ENCODE measurements at regions not wholly inside any gene's neighbourhood (a gene's known extent, or its start where the extent isn't known, plus 50 kb on each side); places are given as distances from the start of the nearest gene placed in this dataset.
"Not testable (repeated sequence)": the region's sequence is repeated elsewhere in the genome, so short reads cannot be mapped to it uniquely, and the experiment has no call there.

DNA sequence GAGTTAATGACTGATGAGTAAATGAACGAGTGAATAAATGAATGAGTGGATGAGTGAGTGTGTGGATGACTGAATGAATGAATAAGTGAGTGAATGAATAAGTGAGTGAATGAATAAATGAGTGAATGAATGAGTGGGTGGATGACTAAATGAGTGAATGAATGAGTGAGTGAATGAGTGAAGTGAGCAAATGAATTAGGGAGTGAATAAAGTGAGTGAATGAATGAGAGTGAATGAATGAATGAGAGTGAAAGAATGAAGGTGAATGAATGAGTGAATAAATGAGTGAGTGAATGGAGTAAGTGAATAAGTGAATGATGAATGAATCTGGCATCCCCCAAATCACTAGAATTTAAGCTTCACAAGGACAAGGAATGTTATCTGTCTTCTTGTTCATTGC lies 1253.0 kb downstream of the TYW1 start:
- intact Hi-C loops (cut with DNase I) = no loop called here
- Histone ChIP-seq H3K4me1 (peaks cover 0 to 12% (median 2%) of the 10 kb centered on the region in 4 donors), H3K4me3 (no peak overlapping the region), H3K36me3 (no peaks in the 10 kb centered on the region), H3K9me3 (no peaks in the 10 kb centered on the region), H3K27me3 (no peaks in the 10 kb centered on the region), H3K27ac (replicated peaks in 1 of 4) (no peak overlapping the region)
- TF ChIP-seq POLR2A (IDR thresholded peaks at IDR 0.05; ENCODE audit: low read depth) (no peak), EP300 (IDR thresholded peaks at IDR 0.05) (no peak), POLR2AphosphoS5 (IDR thresholded peaks at IDR 0.05) (no peak)
- TF ChIP-seq, protein P1, sequence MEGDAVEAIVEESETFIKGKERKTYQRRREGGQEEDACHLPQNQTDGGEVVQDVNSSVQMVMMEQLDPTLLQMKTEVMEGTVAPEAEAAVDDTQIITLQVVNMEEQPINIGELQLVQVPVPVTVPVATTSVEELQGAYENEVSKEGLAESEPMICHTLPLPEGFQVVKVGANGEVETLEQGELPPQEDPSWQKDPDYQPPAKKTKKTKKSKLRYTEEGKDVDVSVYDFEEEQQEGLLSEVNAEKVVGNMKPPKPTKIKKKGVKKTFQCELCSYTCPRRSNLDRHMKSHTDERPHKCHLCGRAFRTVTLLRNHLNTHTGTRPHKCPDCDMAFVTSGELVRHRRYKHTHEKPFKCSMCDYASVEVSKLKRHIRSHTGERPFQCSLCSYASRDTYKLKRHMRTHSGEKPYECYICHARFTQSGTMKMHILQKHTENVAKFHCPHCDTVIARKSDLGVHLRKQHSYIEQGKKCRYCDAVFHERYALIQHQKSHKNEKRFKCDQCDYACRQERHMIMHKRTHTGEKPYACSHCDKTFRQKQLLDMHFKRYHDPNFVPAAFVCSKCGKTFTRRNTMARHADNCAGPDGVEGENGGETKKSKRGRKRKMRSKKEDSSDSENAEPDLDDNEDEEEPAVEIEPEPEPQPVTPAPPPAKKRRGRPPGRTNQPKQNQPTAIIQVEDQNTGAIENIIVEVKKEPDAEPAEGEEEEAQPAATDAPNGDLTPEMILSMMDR (IDR thresholded peaks at IDR 0.05) = no peak
- no peak for DNase-seq (ENCODE audit: extremely low spot score)
- 89% methylated on average over 1 of the region's 1 CpG for WGBS

DNA sequence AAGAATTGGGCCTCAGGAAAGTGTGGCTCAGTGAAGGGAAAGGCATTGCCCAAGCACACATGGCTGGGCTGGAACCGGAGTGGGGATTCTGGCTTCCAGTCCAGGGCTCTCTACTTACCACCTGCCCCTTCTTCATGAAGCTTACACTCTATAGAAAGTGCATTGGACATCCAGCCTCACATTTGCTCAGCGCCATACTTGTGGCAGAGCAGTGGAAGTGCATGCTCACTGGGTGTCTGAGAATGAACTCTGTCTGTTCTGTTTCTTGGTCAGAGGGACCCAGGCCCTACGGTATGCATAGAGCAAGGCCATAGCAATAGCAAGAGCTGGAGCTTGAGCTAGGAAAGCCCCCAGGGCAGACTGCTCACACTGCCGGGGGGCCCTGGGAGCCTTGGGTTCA lies 1253.5 kb downstream of the TYW1 start:
- DNase-seq (ENCODE audit: extremely low spot score) = no peak
- Histone ChIP-seq H3K4me3 (no peak overlapping the region), H3K4me1 (peaks cover 0 to 11% (median 2%) of the 10 kb centered on the region in 4 donors), H3K27ac (replicated peaks in 1 of 4) (no peak overlapping the region), H3K27me3 (no peaks in the 10 kb centered on the region), H3K36me3 (no peaks in the 10 kb centered on the region), H3K9me3 (no peaks in the 10 kb centered on the region)
- TF ChIP-seq EP300 (IDR thresholded peaks at IDR 0.05) (no peak), POLR2A (IDR thresholded peaks at IDR 0.05; ENCODE audit: low read depth) (no peak), POLR2AphosphoS5 (IDR thresholded peaks at IDR 0.05) (no peak)
- TF ChIP-seq, protein P1 (IDR thresholded peaks at IDR 0.05) = no peak
- 86% methylated on average over 2 of the region's 4 CpGs for WGBS
- intact Hi-C loops (cut with DNase I) = no loop called here

DNA sequence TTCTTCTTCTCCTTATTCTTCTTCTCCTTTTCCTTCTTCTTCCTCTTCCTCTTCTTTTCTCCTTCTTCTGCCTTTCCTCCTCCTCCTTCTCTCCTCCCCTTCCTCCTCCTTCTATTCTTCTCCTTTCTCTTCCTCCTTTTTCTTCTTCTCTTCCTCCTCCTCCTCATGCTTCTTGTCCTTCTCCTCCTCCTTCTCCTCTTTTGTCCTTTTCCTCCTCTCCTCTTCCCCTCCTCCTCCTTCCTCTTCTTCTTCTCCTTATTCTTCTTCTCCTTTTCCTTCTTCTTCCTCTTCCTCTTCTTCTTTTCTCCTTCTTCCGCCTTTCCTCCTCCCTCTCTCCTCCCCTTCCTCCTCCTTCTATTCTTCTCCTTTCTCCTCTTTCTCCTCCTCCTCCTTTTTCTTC lies 1258.2 kb downstream of the TYW1 start:
- H3K4me3 ChIP-seq; H3K4me1 ChIP-seq; intact Hi-C loops (cut with DNase I); DNase-seq (ENCODE audit: extremely low spot score); H3K27me3 ChIP-seq; H3K9me3 ChIP-seq; H3K36me3 ChIP-seq; H3K27ac ChIP-seq (replicated peaks in 1 of 4): not testable (repeated sequence)
- 90% methylated on average over 1 of the region's 1 CpG for WGBS

DNA sequence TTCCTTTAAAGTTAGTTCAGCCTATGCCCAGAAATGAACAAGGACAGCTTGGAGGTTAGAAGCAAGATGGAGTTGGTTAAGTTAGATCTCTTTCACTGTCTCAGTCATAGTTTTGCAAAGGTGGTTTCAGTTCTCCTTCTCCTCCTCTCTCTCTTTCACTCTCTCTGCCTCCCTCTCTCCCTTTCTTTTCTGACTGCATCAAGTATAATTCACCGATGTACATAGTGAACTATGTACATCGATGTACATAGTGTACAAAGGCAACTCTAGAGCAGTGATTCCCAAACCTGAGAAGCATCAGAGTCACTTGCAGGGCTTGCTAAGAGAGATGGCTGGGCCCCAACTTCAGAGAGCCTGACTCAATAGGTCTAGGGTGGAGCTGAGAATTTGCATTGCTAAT lies 1259.7 kb downstream of the TYW1 start:
- Histone ChIP-seq H3K27ac (replicated peaks in 1 of 4) (no peak overlapping the region), H3K4me1 (no peaks in the 10 kb centered on the region), H3K9me3 (no peaks in the 10 kb centered on the region), H3K36me3 (no peaks in the 10 kb centered on the region), H3K4me3 (no peak overlapping the region), H3K27me3 (no peaks in the 10 kb centered on the region)
- 84% methylated on average over 2 of the region's 2 CpGs for WGBS
- TF ChIP-seq, protein P1 (IDR thresholded peaks at IDR 0.05) = no peak
- no peak for TF ChIP-seq POLR2A (IDR thresholded peaks at IDR 0.05; ENCODE audit: low read depth)
- TF ChIP-seq EP300 (IDR thresholded peaks at IDR 0.05) = no peak
- TF ChIP-seq POLR2AphosphoS5 (IDR thresholded peaks at IDR 0.05) = no peak
- DNase-seq (ENCODE audit: extremely low spot score) = no peak
- intact Hi-C loops (cut with DNase I) = no loop called here

DNA sequence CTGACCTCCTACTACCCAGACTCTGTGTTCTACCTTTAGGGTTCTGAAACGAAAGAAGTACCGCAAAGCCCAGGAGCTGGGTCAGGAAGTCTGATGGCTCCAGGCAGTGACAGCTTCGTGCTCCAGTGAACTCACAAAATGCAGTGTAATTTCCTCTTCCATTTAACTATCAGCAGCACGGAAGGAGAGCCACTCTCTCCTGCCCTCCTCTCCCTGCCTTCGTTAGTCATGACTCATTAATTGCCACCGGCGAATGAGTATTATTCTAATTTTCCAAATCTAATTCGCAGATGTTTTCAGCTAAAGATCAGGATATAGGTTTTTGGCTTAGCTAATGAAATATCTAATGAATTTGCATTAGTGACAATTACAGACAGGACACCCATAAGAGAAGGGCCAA lies 1262.0 kb downstream of the TYW1 start:
- TF ChIP-seq EP300 (IDR thresholded peaks at IDR 0.05) = no peak
- TF ChIP-seq POLR2AphosphoS5 (IDR thresholded peaks at IDR 0.05) = no peak
- TF ChIP-seq POLR2A (IDR thresholded peaks at IDR 0.05; ENCODE audit: low read depth) = no peak
- TF ChIP-seq, protein P1 (IDR thresholded peaks at IDR 0.05) = no peak
- H3K36me3 ChIP-seq = no peaks in the 10 kb centered on the region
- no peaks in the 10 kb centered on the region for H3K27me3 ChIP-seq
- H3K4me1 ChIP-seq = no peaks in the 10 kb centered on the region
- WGBS = 66% methylated on average over 8 of the region's 8 CpGs
- H3K27ac ChIP-seq (replicated peaks in 1 of 4) = no peak overlapping the region
- H3K9me3 ChIP-seq = no peaks in the 10 kb centered on the region
- no peak overlapping the region for H3K4me3 ChIP-seq
- intact Hi-C loops (cut with DNase I) = no loop called here
- no peak for DNase-seq (ENCODE audit: extremely low spot score)

All from esophagus muscularis mucosa (tissue), 4 donors.